GM21367 (cell line): ENCODE measurements at regions not wholly inside any gene's neighbourhood (a gene's known extent, or its start where the extent isn't known, plus 50 kb on each side); places are given as distances from the start of the nearest gene placed in this dataset.
"Not testable (repeated sequence)": the region's sequence is repeated elsewhere in the genome, so short reads cannot be mapped to it uniquely, and the experiment has no call there.

Source experiments
- ATAC-seq: cut with Tn5 transposase; IDR thresholded peaks from one replicate; pipeline ENCODE4 v1.9.1; 2021; ENCODE audit not compliant: unreplicated experiment

DNA sequence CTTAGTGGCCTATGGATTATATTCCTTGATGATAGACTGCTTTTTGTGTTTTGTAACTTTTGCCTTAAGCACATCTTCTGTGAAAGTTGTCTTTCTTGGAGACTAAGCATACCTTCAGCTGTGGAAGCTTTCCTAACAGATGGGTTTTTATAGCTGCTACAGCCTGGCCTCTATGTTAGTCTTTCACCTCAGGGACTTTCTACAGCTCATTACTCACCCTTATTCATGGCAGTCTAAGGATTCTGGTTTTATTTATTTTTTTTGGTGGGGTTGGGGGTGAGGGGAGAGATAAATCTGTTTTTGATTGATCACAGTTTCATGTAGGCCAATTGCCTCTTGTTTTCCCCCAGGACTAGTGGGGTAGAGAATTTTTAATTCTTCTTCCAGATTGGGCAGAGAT lies 219.9 kb downstream of the DKK1 start:
- ATAC-seq, result no peak

DNA sequence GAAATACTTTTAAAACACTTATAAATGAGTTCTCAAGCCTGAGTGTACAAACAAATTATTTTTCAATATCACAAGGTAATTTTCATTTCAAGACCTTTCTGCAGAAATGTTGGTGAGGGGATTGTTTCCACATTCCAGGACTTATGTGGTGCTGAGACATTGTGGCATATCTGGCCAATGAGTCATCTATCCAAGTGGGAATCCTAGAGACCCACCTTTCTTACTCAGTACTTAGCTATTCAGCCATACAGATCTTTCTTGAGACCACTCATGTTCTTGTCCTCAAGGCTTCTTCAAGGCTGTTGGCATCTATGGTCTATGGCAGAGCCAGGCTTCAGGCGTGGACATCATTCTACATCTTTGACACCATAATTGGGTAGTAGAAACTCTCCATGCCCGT lies 225.4 kb downstream of the DKK1 start:
- no peak for ATAC-seq

DNA sequence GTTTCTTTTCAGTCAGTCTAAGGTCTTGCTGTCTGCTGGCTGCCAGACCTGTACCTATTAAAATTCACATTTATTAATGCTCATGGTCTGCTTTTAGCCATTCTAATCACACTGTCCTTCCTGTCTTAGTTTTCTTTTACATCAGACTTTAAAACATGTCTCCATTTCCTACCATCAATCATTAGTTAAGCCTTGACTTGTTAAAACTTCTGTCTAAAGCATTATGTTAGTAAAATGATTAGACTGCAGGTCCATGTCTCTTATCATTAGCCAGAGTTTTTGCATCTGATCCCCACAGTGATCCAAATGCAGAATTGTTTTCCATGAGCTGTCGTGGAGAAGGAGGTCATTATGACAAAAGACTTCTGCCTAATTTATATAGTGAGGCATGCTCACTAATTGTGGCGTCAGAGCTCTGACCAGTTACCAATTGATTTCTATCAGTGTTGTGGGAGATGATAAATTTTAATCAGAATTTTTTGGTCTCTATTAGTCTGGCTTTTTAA lies 226.5 kb downstream of the DKK1 start:
- ATAC-seq, result no peak

DNA sequence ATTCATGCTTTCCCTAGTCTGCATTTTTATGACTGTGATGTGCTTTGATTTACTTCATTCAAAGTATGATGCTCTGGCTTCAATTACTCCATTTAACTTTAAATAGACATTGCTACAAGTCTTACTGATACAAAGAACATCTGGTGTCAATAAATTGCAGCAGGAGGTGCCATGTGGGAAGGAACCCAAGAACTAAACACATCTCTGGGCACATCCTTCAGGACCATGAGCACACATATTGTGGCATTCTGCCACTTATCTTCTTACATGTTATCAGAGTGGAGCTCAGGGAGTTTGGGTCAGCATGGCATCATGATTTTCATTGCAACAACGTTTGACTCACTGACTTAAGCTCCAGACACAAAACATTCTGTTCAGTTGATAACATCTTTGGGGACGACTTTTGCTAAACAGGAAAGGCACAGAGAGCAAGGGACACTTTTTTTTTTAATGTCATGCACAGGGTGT lies 227.0 kb downstream of the DKK1 start:
- ATAC-seq, result no peak

DNA sequence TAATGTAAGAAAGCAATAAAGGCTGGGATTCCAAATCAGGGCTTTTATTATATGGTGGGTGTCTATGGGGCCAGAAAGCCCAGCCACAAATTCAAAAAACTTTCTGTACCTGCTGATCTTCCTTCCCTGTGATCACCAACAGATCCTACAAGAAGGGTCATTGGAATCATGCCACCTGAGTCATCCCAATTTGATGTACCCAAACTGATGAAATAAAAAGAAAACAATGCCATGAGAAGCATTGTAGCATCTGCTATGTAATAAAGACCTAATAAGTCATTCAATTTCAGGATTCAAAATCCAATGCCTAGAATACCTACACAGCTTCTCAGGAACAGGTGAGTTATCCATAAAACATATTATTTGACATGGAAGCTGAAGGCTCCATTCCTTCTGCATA lies 228.8 kb downstream of the DKK1 start:
- ATAC-seq, result no peak

DNA sequence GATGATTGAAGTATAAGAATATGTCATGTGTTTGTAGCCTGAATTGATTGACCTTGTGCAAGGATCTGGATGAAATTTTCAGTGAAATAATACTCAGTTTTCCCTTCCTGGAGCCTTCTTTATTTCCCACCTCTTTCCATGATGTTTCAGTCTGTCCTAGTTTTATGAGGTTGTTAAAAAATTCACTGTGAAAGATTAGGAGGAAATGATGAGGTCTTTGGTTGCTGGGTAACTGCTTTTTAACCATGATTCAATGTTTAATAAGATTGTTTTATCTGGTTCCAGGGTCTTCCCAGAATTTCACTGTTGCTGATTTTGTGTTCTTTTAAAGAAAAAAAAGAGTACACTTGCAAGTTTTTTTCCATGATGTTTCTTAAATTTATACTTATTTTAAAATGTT lies 221.5 kb downstream of the MBL2 start:
- ATAC-seq, result no peak

DNA sequence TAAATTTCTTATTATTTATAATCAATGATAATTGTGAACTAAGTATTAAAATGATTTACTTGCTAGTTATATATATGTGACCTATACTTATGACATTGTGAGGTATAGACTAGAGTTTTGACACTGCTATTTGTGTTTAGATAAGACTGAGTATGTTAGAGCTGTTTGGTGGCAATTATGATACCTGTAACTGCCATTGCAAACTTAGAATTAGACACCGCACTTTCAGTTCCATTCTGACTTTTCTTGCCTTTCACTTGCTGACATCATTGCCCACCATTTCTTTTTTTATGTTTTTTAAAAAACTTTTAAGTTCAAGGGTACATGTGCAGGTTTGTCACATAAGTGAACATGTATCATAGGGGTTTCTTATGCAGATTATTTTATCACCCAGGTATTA lies 214.5 kb downstream of the MBL2 start:
- ATAC-seq, result no peak

DNA sequence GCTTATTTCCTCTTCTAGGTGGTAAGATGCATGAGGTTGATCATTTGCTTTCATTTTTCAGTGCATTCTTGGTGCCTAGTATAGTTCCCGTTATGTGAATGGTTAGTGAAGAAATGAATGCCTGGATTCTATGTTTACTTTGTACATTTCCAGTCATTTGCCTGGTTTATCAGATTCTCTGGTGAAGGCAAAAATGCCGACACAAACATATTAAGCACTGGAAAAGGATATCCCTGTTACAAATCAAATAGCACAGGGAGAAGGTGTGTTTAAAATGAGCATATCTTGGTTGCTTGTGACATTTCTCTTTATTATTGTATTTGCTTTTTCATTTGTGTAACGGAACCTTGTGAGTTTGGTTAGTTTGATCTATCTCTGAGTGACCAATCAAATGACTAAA lies 211.3 kb downstream of the MBL2 start:
- no peak for ATAC-seq

DNA sequence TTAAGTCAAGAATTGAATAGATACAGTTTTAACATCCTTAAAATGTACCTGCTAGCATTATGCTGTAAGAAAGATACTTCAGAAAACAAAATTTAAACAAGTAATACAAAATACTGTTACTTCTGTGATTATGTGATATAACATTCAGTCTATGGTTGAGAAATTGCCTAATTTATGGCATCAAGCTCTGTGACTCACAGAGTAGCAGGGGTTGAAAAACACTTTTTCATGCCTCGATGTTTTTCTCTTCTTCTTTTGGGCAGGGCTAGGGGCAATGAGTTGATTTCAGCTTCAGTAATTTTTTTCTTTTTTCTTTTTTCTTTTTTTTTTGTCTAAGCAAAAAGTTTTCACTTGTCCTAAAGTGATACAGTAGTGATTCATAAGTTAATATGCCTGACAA lies 209.2 kb downstream of the MBL2 start:
- no peak for ATAC-seq

DNA sequence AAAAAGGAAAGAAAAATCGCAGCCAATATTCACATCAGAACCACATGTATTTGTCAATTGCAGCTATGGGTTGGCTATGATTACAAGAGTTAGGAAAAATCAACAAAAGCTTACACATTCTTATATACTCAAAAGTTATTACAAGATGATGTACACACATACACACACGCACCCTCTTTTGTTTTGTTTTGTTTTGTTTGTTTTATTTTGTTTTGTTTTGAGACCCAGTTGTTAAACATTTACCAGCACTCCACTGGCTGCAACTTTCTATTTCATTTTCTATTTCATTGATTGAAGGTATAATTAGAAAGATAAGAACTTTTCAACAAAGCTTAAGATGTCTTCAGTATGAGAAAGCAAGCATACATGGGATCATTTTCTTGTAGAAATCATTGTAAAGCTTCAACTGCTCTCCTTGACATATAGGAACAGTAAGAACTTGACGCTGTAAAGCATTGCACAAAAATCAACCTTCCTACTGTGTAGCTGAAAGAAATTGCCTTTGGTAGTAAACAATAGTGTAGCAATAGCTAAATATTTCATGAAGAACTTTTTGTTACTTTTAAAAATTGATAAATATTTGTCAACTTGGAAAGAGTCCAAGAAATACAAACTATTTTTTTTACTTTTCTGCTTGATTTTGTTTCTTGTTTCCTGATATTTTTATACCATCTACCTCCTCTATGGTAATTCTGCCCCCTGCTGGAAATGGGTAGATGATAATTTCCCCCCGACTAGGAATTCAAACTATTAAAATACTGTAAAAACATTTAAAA lies 205.9 kb downstream of the MBL2 start:
- no peak for ATAC-seq

DNA sequence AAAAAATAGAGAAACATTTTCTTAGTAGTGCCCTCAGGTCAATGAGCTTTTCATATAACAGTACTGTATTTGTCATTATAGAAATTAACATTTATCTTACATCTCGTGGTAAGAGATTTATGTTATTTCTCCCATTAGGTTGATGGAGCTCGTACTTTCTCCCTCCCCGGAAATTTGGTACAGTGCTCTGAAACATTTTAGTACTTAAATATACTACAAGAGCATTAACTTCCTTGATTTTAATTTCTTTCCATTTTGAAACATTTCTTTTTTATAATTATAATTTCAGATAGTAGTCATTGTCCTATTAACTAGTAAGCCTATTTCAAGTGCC lies 205.4 kb downstream of the MBL2 start:
- no peak for ATAC-seq

DNA sequence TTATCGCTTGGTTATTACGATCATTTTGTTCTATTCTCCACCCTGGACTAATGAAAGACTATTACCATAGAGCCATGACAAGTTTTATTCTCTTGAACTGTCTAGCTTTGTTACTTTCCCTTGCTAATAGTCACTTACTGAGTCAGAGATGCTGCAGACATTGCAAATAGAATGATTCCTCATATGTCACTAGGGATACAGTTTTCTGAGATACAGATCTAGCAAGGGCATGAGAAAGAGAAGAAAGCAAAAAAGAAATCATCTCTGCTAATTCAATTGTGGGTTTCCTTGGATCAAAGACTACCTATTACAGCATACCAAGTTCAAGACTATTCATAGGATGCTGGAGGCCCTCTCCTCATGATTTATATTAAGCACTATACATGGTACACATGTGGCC lies 204.3 kb downstream of the MBL2 start:
- ATAC-seq, result no peak

DNA sequence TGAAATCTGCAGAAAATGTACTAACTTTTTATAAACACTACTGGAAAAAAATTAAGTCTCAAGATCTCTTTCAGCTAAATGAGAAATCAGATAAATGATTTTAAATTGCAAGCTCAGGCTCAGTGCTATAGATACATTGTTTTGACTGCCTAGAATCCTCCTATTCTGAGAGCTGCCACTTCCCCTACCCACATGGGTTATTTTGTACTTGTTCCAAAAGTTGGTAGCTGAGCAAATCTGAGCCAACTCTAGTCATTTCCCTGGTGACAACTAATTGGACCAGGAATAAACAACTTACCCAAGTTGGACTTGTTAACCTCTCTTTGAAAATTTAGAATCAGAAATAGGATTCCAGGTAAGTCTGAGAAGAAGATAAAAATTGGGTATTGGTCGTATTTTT lies 202.1 kb downstream of the MBL2 start:
- ATAC-seq, result no peak

DNA sequence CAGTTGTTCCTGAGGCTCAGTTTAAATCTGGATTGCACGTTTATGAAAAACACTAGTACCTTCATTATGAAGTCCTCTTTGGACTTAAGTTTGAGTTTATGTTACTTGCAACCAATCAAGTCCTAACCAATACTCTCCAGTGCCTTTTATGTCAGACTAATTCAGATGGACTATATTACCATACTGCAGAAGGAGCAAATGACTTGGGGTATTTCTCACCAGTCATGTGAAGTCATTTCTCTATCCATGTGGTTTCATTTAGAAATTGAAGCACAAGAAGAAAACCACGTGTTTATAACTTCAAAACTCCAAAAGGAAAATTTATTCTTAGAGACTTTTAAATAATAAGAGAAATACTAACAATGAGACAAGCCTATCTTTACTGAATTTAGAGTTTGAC lies 201.6 kb downstream of the MBL2 start:
- ATAC-seq, result no peak

DNA sequence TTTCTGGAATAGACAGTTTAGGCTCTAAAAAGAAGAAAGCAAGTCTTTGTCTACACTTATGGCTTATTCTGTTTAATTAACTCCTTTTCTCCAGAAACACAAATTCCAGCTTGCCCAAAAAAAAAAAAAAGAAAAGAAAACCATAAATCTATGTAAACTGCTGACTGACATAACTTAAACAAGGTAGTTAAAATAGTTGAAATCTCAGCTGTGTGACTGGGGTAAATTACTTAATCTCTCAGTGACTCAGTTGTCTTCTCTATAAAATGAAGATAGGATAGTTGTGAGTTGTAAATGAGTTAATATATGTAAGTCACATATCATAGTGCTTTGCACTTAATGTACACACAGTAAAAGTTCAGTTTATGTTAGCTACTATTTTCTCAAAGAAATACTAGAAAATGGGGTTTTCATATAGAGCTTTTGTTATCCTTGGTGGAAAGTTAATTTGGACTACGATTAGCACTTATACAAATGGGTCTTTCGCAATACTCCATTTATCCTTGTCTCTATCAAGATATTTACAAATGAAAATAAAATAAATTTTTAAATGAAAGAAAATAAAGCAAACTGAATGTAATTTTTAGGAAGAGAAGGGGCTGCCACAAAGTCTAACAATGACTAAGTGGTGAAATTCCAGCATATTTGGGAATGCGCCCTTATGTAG lies 200.9 kb downstream of the MBL2 start:
- no peak for ATAC-seq

DNA sequence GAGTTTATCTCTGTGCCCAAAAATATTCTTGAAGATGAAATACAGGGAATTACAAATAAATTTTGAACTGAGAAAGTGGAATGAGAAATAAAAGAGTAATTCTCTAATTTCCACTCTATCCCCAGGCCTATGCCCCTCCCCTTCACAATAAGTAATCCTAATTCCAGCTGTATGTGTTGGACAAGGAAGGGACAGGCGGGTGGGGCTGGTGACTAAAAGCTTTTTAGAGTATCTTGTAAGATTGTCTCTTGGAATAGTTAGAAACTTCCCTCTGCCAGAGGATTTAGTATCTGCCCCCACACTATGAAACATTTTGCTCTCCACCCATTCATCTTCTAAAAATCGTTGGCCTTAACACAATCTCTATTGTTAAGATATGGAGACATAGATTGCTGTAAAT lies 199.2 kb downstream of the MBL2 start:
- no peak for ATAC-seq

DNA sequence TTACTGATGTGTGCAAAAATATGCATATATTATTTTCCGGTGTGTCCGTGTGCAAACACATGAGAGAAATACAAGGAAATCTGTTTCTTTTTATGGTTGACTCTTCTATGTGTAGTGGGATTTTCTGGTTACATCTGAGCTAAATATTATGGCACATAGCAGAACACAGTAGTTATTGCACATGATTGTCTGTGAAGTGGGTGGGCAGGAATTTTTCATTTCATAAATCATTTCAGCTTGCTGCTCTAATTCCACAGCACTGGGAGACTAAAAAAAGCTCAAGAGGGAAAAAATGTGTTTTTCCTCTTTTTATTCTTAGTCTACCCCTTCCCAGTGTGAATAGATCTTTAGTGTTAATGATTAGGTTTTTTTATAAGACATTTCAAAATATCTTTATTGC lies 197.9 kb downstream of the MBL2 start:
- ATAC-seq, result no peak

DNA sequence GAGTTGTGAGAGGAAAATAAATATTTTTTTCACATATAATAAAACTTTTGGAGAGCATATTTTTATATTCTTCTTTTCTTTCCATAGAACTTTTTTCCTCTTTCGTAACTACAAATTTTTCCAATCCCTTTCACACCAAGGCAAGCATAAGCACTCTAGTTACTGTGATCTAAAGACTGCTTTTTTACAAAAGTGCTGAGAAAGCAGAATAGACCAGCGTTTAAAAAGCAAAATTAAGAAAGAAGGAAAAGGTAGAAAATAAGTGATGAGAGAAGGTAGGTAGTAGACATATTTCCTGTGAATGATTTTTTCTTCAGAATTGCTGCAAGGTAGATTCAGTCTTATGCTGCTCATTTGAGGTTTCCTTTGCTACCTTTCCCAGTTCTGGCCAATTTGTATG lies 195.5 kb downstream of the MBL2 start:
- ATAC-seq, result no peak

DNA sequence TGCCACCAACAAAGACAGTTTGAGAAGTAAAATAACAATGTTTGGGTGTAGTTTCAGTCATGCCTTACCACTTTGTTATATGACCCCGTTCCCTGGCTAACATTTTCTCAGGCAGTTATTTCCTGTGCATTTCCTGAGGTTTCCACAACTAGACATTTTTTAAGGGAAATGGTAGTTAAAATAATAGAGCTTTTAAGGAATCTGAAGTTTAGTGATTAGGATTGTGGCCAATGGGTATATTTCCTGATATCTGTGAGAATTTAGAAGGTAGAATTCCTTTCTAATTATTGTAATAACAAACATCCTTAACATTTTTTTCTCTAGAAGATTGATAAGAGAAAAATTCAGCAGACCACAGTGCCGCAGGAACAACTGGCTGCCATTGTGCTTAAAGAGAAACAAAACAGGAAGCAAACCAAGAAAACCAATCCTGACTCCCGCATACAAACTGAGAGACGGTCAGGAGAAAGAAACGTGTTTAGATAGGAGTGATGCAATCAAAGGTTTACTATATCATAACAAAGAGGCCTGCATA lies 193.6 kb downstream of the MBL2 start:
- ATAC-seq, result no peak

DNA sequence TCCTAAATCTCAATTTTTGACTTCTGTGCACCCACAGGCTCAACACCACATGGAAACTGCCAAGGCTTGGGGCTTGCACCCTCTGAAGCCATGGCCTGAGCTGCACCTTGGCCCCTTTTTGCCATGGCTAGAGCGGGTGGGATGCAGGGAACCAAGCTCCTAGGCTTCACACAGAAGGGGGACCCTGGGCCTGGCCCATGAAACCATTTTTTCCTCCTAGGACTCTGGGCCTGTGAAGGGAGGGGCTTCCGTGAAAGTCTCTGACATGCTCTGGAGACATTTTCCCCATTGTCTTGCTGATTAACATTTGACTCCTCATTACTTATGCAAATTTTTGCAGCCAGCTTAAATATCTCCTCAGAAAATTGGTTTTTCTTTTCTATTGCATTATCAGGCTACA lies 190.9 kb downstream of the MBL2 start:
- ATAC-seq, result not testable (repeated sequence)

DNA sequence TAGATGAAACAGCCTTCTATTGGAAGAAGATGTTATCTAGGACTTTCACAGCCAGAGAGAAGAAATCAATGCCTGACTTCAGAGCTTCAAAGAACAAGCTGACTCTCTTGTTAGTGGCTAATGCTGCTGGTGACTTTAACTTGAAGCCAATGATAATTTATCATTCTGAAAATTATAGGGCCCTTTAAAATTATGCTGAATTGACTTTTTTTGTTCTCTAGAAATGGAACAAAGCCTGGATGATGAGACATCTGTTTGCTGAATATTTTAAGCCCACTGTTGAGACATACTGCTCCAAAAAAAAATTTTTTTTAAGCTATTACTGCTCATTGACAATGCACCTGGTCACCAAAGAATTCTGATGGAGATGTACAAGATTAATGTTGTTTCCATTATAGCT lies 189.2 kb downstream of the MBL2 start:
- no peak for ATAC-seq

DNA sequence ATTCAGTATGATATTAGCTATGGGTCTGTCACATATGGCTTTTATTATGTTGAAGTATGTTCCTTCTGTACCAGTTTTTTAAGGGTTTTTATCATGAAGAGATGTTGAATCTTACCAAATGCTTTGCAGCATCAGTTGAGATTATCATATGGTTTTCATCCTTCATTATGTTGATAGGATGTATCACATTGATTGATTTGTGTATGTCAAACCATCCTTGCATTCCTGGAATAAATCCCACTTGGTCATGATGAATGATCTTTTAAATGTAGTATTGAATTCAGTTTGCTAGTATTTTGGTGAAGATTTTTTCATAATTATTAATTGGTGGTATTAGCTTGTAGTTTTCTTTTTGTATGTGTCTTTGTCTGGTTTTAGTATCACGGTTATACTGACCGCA lies 185.9 kb downstream of the MBL2 start:
- no peak for ATAC-seq
